H1 (cell line): ENCODE measurements at regions not wholly inside any gene's neighbourhood (a gene's known extent, or its start where the extent isn't known, plus 50 kb on each side); places are given as distances from the start of the nearest gene placed in this dataset.

ENCODE experiments used
- POLR2A ChIP-seq, 2 experiments: IDR thresholded peaks; 1 replicate in 1 of 2; 2 replicates in 1 of 2; pipeline ENCODE4 v1.6.1; 2011; ENCODE audit warnings: low read depth in 2 of 2, low read length in 2 of 2, mild to moderate bottlenecking in 2 of 2; ENCODE audit errors: control extremely low read depth in 1 of 2
- TF ChIP-seq, protein P1 (sequence below), 3 experiments: IDR thresholded peaks; 1 replicate in 2 of 3; 2 replicates in 1 of 3; pipeline versions ENCODE4 v1.5.1 to v1.6.1; 2011; ENCODE audit warnings: low read length in 3 of 3, mild to moderate bottlenecking in 3 of 3, inconsistent platforms in 2 of 3, low read depth in 1 of 3, moderate library complexity in 1 of 3; ENCODE audit not compliant: insufficient read depth in 1 of 3; ENCODE audit errors: control extremely low read depth in 1 of 3

- no peak for TF ChIP-seq POLR2A (IDR thresholded peaks at IDR 0.05; ENCODE audit: control extremely low read depth in 1 of 2, low read depth in 2 of 2, low read length in 2 of 2)
- TF ChIP-seq, protein P1, sequence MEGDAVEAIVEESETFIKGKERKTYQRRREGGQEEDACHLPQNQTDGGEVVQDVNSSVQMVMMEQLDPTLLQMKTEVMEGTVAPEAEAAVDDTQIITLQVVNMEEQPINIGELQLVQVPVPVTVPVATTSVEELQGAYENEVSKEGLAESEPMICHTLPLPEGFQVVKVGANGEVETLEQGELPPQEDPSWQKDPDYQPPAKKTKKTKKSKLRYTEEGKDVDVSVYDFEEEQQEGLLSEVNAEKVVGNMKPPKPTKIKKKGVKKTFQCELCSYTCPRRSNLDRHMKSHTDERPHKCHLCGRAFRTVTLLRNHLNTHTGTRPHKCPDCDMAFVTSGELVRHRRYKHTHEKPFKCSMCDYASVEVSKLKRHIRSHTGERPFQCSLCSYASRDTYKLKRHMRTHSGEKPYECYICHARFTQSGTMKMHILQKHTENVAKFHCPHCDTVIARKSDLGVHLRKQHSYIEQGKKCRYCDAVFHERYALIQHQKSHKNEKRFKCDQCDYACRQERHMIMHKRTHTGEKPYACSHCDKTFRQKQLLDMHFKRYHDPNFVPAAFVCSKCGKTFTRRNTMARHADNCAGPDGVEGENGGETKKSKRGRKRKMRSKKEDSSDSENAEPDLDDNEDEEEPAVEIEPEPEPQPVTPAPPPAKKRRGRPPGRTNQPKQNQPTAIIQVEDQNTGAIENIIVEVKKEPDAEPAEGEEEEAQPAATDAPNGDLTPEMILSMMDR (IDR thresholded peaks at IDR 0.05; ENCODE audit: control extremely low read depth in 1 of 3, insufficient read depth in 1 of 3, low read depth in 1 of 3, low read length in 3 of 3), result peak; percentile 3 to 27 (median 16); a peak in 3 of 4 replicates
Measured at GRCh38 chr14:71314717-71315116, 407.5 kb downstream of the PCNX1 start.
